Right atrium auricular region (tissue), 2 donors: ENCODE measurements at regions not wholly inside any gene's neighbourhood (a gene's known extent, or its start where the extent isn't known, plus 50 kb on each side); places are given as distances from the start of the nearest gene placed in this dataset.

Experiments used
- DNase-seq: peaks from one replicate; pipeline ENCODE4 v3.0.0-alpha.2; 2019; ENCODE audit warnings: low spot score
- H3K27ac ChIP-seq, 2 donors: fragments of 200-600 bp; sonication (generic); 1 replicate in 1 of 2; 2 replicates in 1 of 2; pipeline ENCODE4 v1.5.1; 2016 to 2019
- H3K27me3 ChIP-seq, 2 donors: fragments of 200-600 bp; sonication (generic); one replicate each; pipeline versions ENCODE4 v1.5.1 to v1.6.0; 2017 to 2019
- H3K36me3 ChIP-seq: fragments of 200-600 bp; sonication (generic); one replicate; pipeline ENCODE4 v1.5.1; 2016
- H3K4me1 ChIP-seq, 2 donors: fragments of 200-600 bp; sonication (generic); one replicate each; pipeline versions ENCODE4 v1.5.1 to v1.6.0; 2017 to 2019
- H3K4me3 ChIP-seq, 2 donors: fragments of 200-600 bp; sonication (generic); 1 replicate in 1 of 2; 2 replicates in 1 of 2; pipeline ENCODE4 v1.5.1; 2017 to 2019; ENCODE audit warnings: mild to moderate bottlenecking in 1 of 2, moderate library complexity in 1 of 2
- H3K9me3 ChIP-seq, 2 donors: fragments of 200-600 bp; sonication (generic); one replicate each; pipeline ENCODE4 v1.5.1; 2019
- TF ChIP-seq, protein P1 (sequence below), 2 donors: fragments of 200-600 bp; sonication (generic); IDR thresholded peaks; one replicate each; pipeline ENCODE4 v1.5.1; 2019; ENCODE audit warnings: antibody characterized with exemption in 2 of 2

DNA sequence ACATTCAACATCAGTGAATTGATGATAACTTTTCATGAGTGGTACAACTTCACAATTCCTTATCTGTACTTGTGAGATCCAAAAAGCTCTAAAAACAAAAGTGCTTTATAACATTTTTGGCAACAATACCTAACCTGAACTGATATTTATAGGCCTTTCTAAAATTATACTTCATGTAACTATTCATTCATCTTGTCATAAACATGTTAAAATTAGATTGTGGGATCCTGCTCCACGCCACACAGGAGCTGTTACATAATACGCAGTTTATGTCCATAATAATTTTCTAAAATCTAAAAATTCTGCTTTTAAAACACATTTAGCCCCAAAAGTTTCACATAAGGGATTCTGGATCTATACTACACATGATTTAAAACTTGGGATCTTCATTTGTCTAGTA lies 908.5 kb upstream of the CHAC2 start:
- no peak for DNase-seq
- H3K4me3 ChIP-seq, result no peak overlapping the region
- TF ChIP-seq, protein P1, sequence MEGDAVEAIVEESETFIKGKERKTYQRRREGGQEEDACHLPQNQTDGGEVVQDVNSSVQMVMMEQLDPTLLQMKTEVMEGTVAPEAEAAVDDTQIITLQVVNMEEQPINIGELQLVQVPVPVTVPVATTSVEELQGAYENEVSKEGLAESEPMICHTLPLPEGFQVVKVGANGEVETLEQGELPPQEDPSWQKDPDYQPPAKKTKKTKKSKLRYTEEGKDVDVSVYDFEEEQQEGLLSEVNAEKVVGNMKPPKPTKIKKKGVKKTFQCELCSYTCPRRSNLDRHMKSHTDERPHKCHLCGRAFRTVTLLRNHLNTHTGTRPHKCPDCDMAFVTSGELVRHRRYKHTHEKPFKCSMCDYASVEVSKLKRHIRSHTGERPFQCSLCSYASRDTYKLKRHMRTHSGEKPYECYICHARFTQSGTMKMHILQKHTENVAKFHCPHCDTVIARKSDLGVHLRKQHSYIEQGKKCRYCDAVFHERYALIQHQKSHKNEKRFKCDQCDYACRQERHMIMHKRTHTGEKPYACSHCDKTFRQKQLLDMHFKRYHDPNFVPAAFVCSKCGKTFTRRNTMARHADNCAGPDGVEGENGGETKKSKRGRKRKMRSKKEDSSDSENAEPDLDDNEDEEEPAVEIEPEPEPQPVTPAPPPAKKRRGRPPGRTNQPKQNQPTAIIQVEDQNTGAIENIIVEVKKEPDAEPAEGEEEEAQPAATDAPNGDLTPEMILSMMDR (IDR thresholded peaks at IDR 0.05), result no peak

DNA sequence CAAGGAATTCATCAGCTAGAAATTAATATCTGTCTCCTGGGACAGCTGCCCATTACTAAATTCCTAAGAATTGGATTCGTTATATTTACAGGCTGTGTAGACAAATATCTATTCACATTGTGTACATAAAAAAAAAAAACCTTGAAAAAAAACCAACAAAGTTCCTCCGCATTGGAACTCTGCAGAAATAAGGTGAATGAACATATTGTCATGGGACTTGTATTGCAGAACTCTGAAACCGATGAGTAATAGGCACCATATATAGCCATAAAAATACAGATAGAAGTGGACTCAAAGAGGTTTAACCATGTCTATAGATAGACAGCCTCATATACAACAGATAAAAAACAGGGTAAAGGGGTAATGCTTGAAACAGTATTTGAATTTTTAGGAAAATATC lies 909.9 kb upstream of the CHAC2 start:
- no peak for DNase-seq
- Histone ChIP-seq H3K27ac (no peak overlapping the region), H3K4me1 (no peaks in the 10 kb centered on the region), H3K27me3 (no peaks in the 10 kb centered on the region), H3K9me3 (no peaks in the 10 kb centered on the region), H3K36me3 (no peaks in the 10 kb centered on the region), H3K4me3 (no peak overlapping the region)
- TF ChIP-seq, protein P1 (IDR thresholded peaks at IDR 0.05), result no peak

More for the DNA sequence above, 908.5 kb upstream of the CHAC2 start:
- no peaks in the 10 kb centered on the region for H3K36me3 ChIP-seq
- H3K9me3 ChIP-seq, result no peaks in the 10 kb centered on the region
- H3K27me3 ChIP-seq, result no peaks in the 10 kb centered on the region
- H3K27ac ChIP-seq, result no peak overlapping the region
- H3K4me1 ChIP-seq, result no peaks in the 10 kb centered on the region

DNA sequence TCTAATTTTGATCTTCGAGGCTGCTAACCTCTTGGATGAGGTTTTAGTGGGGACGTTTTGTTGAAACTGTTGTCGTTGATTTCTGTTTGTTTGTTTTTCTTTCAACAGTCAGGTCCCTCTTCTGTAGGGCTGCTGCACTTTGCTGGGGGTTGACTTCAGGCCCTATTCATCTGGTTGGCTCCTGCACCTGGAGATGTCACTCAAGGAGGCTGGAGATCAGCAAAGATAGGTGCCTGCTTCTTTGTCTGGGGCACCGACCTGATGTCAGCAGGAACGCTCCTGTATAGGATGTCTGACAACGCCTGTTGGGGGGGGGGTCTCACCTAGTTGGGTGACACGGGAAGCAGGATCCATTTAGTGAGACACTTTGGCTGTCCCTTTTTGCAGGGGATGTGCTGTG lies 915.6 kb upstream of the CHAC2 start:
- no peaks in the 10 kb centered on the region for H3K27me3 ChIP-seq
- H3K4me1 ChIP-seq, result no peaks in the 10 kb centered on the region
- H3K4me3 ChIP-seq, result no peak overlapping the region
- no peak for DNase-seq
- no peaks in the 10 kb centered on the region for H3K36me3 ChIP-seq
- H3K9me3 ChIP-seq, result peaks cover 0 to 7% of the 10 kb centered on the region in 2 donors
- TF ChIP-seq, protein P1 (IDR thresholded peaks at IDR 0.05), result no peak
- H3K27ac ChIP-seq, result no peak overlapping the region

DNA sequence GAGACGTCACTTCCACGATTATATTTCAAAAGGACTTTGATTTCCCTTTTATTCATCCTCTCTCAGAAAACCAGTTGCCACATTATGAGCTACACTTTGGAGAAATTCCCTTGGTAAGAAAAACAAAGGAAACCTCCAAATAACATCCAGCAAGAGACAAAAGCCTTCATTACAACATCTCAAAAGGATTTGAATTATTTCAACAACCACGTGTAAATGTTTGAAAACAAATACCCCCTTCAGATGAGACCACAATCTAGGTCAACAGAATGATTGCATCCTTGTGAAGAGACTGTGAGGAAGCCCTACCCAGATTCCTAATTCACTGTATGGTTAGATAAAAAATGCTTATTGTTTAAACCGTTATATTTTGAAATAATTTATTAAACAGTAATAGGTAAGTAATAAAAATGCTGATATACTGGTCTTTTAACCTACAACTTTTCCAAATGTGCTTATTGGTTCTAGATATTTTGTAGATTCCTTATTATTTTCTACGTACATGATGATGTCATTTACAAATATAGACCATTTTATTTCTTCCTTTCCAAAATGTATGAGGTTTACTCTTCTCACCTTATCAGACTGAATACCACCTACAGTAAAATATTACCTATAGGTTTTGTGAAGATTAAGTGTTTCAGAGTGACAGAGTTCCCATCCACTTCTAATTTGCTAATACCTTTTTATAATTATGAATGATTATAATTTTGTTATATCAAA lies 922.7 kb upstream of the CHAC2 start:
- Histone ChIP-seq H3K4me3 (no peak overlapping the region), H3K36me3 (no peaks in the 10 kb centered on the region), H3K27ac (no peak overlapping the region)

DNA sequence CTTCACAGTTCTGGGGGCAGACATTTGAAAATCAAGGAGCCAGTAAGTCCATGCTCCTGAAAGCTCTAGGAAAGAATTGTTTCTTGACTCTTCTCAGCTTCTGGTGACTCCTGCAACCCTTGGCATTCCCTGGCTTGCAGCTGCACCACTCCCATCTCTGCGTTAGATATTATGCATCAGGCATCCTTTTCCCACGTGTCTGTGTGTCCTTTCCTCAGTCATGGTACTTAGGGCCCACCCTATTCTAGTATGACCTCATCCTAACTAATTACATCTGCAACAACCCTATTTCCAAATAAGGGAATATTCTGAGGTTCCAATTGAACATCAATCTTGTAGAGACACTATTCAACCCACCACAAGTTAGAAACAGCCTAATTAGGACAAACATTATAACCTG lies 931.7 kb upstream of the CHAC2 start:
- no peaks in the 10 kb centered on the region for H3K36me3 ChIP-seq
- no peak for DNase-seq

More for the DNA sequence above, 922.7 kb upstream of the CHAC2 start:
- Histone ChIP-seq H3K9me3 (peaks cover 0 to under 1% of the 10 kb centered on the region in 2 donors), H3K27me3 (no peaks in the 10 kb centered on the region), H3K4me1 (no peaks in the 10 kb centered on the region)
- no peak for DNase-seq
- TF ChIP-seq, protein P1 (IDR thresholded peaks at IDR 0.05), result no peak

More for the DNA sequence above, 931.7 kb upstream of the CHAC2 start:
- H3K27me3 ChIP-seq, result no peaks in the 10 kb centered on the region
- H3K4me3 ChIP-seq, result no peak overlapping the region
- H3K9me3 ChIP-seq, result no peaks in the 10 kb centered on the region
- TF ChIP-seq, protein P1 (IDR thresholded peaks at IDR 0.05), result no peak
- H3K4me1 ChIP-seq, result no peaks in the 10 kb centered on the region
- no peak overlapping the region for H3K27ac ChIP-seq
